ENCODE measurements at regions not wholly inside any gene's neighbourhood (a gene's known extent, or its start where the extent isn't known, plus 50 kb on each side); places are given as distances from the start of the nearest gene placed in this dataset.

- TF ChIP-seq CTCF (IDR thresholded peaks at IDR 0.05) (no peak), POLR2A (IDR thresholded peaks at IDR 0.05) (no peak), POLR2AphosphoS5 (IDR thresholded peaks at IDR 0.05) (no peak), EP300 (IDR thresholded peaks at IDR 0.05) (no peak)
Measured at GRCh38 chr15:97470417-97470816, 490.1 kb upstream of the ARRDC4 start.
